NCI-H748 treated with DMSO at 0.1 percent for 48 hours (cell line): ENCODE measurements at regions not wholly inside any gene's neighbourhood (a gene's known extent, or its start where the extent isn't known, plus 50 kb on each side); places are given as distances from the start of the nearest gene placed in this dataset.
A peak's percentile ranks its signal among the peaks of the same experiment; 100 is the strongest.

Experiments used
- DNase-seq: peaks from one replicate; lab custom pipeline; 2025; lab: John Stamatoyannopoulos, UW

- DNase-seq: no peak
Measured at GRCh38 chr4:32991663-32992062, 2271.5 kb downstream of the PCDH7 start.

- DNase-seq: no peak
Measured at GRCh38 chr4:32994981-32995881, 2275.1 kb downstream of the PCDH7 start.

- DNase-seq: no peak
Measured at GRCh38 chr4:33013282-33013681, 2293.1 kb downstream of the PCDH7 start.

GRCh38 chr4:33025236-33025635 lies 2305.1 kb downstream of the PCDH7 start:
- no peak for DNase-seq

GRCh38 chr4:33029976-33030375 lies 2309.8 kb downstream of the PCDH7 start:
- no peak for DNase-seq

- no peak for DNase-seq
Measured at GRCh38 chr4:33031328-33031727, 2311.2 kb downstream of the PCDH7 start.

- DNase-seq: peak; percentile 19
Measured at GRCh38 chr4:33037464-33037863, 2317.3 kb downstream of the PCDH7 start.

GRCh38 chr4:33045334-33045733 lies 2325.2 kb downstream of the PCDH7 start:
- DNase-seq: no peak

- no peak for DNase-seq
Measured at GRCh38 chr4:33052241-33052640, 2332.1 kb downstream of the PCDH7 start.

GRCh38 chr4:33054161-33054560 lies 2334.0 kb downstream of the PCDH7 start:
- DNase-seq: no peak

GRCh38 chr4:33054656-33055196 lies 2334.6 kb downstream of the PCDH7 start:
- DNase-seq: no peak

- no peak for DNase-seq
Measured at GRCh38 chr4:33057736-33058135, 2337.6 kb downstream of the PCDH7 start.

GRCh38 chr4:33058998-33059397 lies 2338.8 kb downstream of the PCDH7 start:
- no peak for DNase-seq

- DNase-seq: peak; percentile 17
Measured at GRCh38 chr4:33060674-33061542, 2340.7 kb downstream of the PCDH7 start.

- no peak for DNase-seq
Measured at GRCh38 chr4:33061727-33062126, 2341.6 kb downstream of the PCDH7 start.

- DNase-seq: no peak
Measured at GRCh38 chr4:33062155-33062806, 2342.1 kb downstream of the PCDH7 start.

- DNase-seq: no peak
Measured at GRCh38 chr4:33063241-33063640, 2343.1 kb downstream of the PCDH7 start.

- DNase-seq: no peak
Measured at GRCh38 chr4:33064238-33064637, 2344.1 kb downstream of the PCDH7 start.

- DNase-seq: no peak
Measured at GRCh38 chr4:33065749-33066148, 2345.6 kb downstream of the PCDH7 start.

GRCh38 chr4:33067221-33067620 lies 2347.1 kb downstream of the PCDH7 start:
- DNase-seq: no peak

- DNase-seq: no peak
Measured at GRCh38 chr4:33068539-33068938, 2348.4 kb downstream of the PCDH7 start.

- no peak for DNase-seq
Measured at GRCh38 chr4:33071535-33071934, 2351.4 kb downstream of the PCDH7 start.
